ENCODE measurements at regions not wholly inside any gene's neighbourhood (a gene's known extent, or its start where the extent isn't known, plus 50 kb on each side); places are given as distances from the start of the nearest gene placed in this dataset.

GRCh38 chr3:22122567-22122966, 371.6 kb upstream of the ZNF385D start:
- no peak for DNase-seq (ENCODE audit: low read depth)
- no peak for TF ChIP-seq CTCF (IDR thresholded peaks at IDR 0.05; ENCODE audit: control insufficient read depth, extremely low read depth, insufficient read depth)
- H3K4me3 ChIP-seq (ENCODE audit: low read depth, low read length) = no peak overlapping the region

GRCh38 chr3:22129101-22129500, 378.1 kb upstream of the ZNF385D start:
- no peak overlapping the region for H3K4me3 ChIP-seq (ENCODE audit: low read depth, low read length)
- DNase-seq (ENCODE audit: low read depth) = no peak
- TF ChIP-seq CTCF (IDR thresholded peaks at IDR 0.05; ENCODE audit: control insufficient read depth, extremely low read depth, insufficient read depth) = no peak

- DNase-seq (ENCODE audit: low read depth) = peak; percentile 27
- TF ChIP-seq CTCF (IDR thresholded peaks at IDR 0.05; ENCODE audit: control insufficient read depth, extremely low read depth, insufficient read depth) = no peak
- no peak overlapping the region for H3K4me3 ChIP-seq (ENCODE audit: low read depth, low read length)
These were observed 390.8 kb upstream of the ZNF385D start for GRCh38 chr3:22141769-22142168.

- no peak for DNase-seq (ENCODE audit: low read depth)
- TF ChIP-seq CTCF (IDR thresholded peaks at IDR 0.05; ENCODE audit: control insufficient read depth, extremely low read depth, insufficient read depth) = no peak
- H3K4me3 ChIP-seq (ENCODE audit: low read depth, low read length) = no peak overlapping the region
These were observed 396.2 kb upstream of the ZNF385D start for GRCh38 chr3:22147161-22147560.

GRCh38 chr3:22156868-22157267, 405.9 kb upstream of the ZNF385D start:
- no peak for TF ChIP-seq CTCF (IDR thresholded peaks at IDR 0.05; ENCODE audit: control insufficient read depth, extremely low read depth, insufficient read depth)
- no peak for DNase-seq (ENCODE audit: low read depth)
- no peak overlapping the region for H3K4me3 ChIP-seq (ENCODE audit: low read depth, low read length)

GRCh38 chr3:22157848-22158247, 406.8 kb upstream of the ZNF385D start:
- TF ChIP-seq CTCF (IDR thresholded peaks at IDR 0.05; ENCODE audit: control insufficient read depth, extremely low read depth, insufficient read depth) = no peak
- no peak for DNase-seq (ENCODE audit: low read depth)
- no peak overlapping the region for H3K4me3 ChIP-seq (ENCODE audit: low read depth, low read length)

- peak; percentile 74 for DNase-seq (ENCODE audit: low read depth)
- H3K4me3 ChIP-seq (ENCODE audit: low read depth, low read length) = no peak overlapping the region
- TF ChIP-seq CTCF (IDR thresholded peaks at IDR 0.05; ENCODE audit: control insufficient read depth, extremely low read depth, insufficient read depth) = no peak
These were observed 408.1 kb upstream of the ZNF385D start for GRCh38 chr3:22159004-22159695.

All from LNCaP clone FGC (cell line).